HEK293T (cell line): ENCODE measurements at regions not wholly inside any gene's neighbourhood (a gene's known extent, or its start where the extent isn't known, plus 50 kb on each side); places are given as distances from the start of the nearest gene placed in this dataset.

ENCODE experiments used
- ELF4 ChIP-seq: fragments of 450-650 bp; IDR thresholded peaks from 2 replicates; pipeline ENCODE4 v1.6.1; 2017; ENCODE audit warnings: antibody characterized with exemption
- FOXA1 ChIP-seq: fragments of 450-650 bp; IDR thresholded peaks from 2 replicates; pipeline ENCODE4 v1.6.1; 2016; ENCODE audit warnings: mild to moderate bottlenecking
- FOXK2 ChIP-seq: fragments of 450-650 bp; IDR thresholded peaks from 2 replicates; pipeline ENCODE4 v1.6.1; 2016; ENCODE audit warnings: mild to moderate bottlenecking
- FOXM1 ChIP-seq: fragments of 450-650 bp; IDR thresholded peaks from 2 replicates; pipeline ENCODE4 v1.6.1; 2017; ENCODE audit warnings: mild to moderate bottlenecking, borderline replicate concordance
- PKNOX1 ChIP-seq: fragments of 450-650 bp; IDR thresholded peaks from 2 replicates; pipeline ENCODE4 v1.6.1; 2016
- SP1 ChIP-seq: fragments of 450-650 bp; IDR thresholded peaks from 2 replicates; pipeline ENCODE4 v1.6.1; 2017
- SUZ12 ChIP-seq: fragments of 450-650 bp; IDR thresholded peaks from 2 replicates; pipeline ENCODE4 v1.6.1; 2016; ENCODE audit warnings: mild to moderate bottlenecking
- ZNF384 ChIP-seq: fragments of 450-650 bp; IDR thresholded peaks from 2 replicates; pipeline ENCODE4 v1.6.1; 2016

GRCh38 chr3:18660059-18660458, 234.9 kb upstream of the SATB1 start:
- TF ChIP-seq SP1 (no peak), FOXA1 (no peak), ZNF384 (no peak), PKNOX1 (no peak), ELF4 (no peak), FOXM1 (no peak), FOXK2 (no peak), SUZ12 (no peak)
